ENCODE measurements at regions not wholly inside any gene's neighbourhood (a gene's known extent, or its start where the extent isn't known, plus 50 kb on each side); places are given as distances from the start of the nearest gene placed in this dataset.
"Not testable (repeated sequence)": the region's sequence is repeated elsewhere in the genome, so short reads cannot be mapped to it uniquely, and the experiment has no call there.

DNA sequence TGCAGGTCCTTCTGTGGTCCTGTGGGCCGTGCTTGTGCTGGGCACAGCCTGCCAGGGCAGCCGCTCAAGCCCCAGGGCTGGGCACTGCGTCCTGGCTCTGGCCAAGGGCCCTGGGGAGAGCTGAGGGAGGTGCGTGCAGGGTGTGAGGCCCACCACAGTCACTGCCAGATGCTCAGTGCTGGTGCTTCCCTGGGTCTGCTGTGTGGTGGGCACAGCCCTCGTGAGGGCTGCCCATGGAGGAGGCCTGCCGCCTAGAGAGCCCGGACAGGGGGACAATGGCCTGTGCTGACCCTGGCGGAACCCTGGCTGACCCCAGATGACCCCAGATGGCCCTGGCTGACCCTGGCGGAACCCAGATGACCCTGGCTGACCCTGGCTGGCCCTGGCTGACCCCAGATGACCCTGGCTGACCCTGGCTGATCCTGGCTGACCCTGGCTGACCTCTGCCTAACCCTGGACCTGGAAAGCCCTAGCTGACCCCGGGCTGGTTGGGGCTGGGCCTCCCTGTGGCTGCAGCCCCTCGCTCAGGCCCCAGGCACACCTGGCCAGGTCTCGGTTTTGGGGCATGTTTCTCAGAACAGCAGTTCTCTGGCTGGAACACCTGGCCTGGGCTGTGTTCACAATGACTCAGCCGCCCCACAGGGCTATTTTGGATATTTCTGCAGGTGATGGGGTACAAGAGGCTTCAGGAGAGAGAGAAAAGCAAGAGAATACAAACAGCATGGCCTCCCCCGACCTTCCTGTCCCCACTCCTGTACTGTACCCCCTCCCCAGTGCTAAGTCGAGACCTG is 55.4 kb downstream of the TMEM121 start:
- DNase-seq (ENCODE audit: low read depth): no peak

DNA sequence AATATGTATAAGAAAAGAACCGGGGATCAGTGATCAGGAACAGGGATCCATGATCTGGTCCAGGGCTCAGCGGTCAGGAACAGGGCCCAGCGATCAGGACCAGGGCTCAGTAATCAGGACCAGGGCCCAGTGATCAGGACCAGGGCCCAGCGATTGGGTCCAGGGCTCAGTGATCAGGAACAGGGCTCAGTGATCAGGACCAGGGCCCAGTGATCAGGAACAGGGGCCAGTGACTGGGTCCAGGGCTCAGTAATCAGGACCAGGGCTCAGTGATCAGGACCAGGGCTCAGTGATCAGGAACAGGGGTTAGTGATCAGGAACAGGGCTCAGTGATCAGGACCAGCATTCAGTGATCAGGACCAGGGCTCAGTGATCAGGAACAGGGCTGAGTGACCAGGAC is 56.3 kb downstream of the TMEM121 start:
- no peak for DNase-seq (ENCODE audit: low read depth)

DNA sequence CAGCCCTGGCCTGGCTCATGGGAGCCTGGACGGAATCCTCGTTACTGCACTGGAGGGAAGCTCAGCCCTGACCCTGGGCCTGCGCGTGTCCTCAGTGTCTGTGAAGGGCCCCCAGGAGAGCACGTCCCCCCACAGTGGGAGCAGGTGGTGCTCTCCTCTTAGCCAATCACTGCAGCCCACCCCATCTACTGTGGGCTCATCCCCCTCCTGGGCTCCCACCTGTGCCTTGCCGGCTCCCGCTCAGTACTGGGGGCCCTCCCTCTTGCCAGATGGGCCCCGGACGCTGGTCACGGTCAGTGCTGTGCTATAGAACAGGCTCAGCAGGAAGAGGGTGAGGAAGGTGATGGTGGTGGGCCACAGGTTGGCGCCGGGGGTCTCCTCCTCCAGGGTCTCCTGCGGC is 57.5 kb downstream of the TMEM121 start:
- not testable (repeated sequence) for DNase-seq (ENCODE audit: low read depth)

GRCh38 chr14:105585290-105585689 is 58.9 kb downstream of the TMEM121 start:
- DNase-seq (ENCODE audit: low read depth): not testable (repeated sequence)

- DNase-seq (ENCODE audit: low read depth): not testable (repeated sequence)
Observed at GRCh38 chr14:105585722-105586121, 59.3 kb downstream of the TMEM121 start.

DNA sequence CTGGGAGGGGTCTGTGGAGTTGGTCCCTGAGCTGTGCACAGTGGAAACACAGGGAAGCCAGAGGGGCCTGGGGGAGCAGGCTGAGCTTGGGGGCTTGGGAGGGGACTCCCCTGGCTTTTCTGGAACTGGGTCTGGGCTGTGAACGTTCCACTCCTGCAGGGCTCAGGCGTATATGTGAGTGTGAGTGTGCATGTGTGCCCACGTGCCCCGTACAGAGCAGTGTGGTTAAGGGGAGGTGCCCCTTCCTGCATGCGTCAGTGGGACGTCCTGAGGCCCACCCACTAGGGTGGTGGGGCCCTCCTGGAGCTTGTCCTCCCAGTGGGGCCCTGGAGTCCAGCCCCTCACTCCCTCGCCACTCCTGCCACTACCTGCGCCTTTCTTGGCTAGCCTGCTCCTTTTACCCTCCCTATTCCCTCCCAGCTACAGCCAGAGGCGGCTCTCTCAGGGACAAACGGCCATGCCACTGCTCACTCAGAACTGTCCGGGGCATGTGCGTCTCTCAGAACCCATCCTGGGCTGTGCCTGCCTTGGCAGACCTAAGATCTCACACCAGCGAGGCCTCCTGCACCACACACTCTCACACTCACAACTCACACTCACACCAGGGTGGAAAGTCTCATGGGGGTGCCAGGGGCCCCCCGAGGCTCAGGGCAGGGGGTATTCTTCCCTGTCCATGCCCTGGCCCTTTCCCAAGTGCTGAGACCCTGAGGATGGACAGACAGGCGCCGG is 59.9 kb downstream of the TMEM121 start:
- DNase-seq (ENCODE audit: low read depth): not testable (repeated sequence)

GRCh38 chr14:105587034-105587433 is 60.7 kb downstream of the TMEM121 start:
- not testable (repeated sequence) for DNase-seq (ENCODE audit: low read depth)

- DNase-seq (ENCODE audit: low read depth): not testable (repeated sequence)
Observed at GRCh38 chr14:105587482-105588235, 61.3 kb downstream of the TMEM121 start.

DNA sequence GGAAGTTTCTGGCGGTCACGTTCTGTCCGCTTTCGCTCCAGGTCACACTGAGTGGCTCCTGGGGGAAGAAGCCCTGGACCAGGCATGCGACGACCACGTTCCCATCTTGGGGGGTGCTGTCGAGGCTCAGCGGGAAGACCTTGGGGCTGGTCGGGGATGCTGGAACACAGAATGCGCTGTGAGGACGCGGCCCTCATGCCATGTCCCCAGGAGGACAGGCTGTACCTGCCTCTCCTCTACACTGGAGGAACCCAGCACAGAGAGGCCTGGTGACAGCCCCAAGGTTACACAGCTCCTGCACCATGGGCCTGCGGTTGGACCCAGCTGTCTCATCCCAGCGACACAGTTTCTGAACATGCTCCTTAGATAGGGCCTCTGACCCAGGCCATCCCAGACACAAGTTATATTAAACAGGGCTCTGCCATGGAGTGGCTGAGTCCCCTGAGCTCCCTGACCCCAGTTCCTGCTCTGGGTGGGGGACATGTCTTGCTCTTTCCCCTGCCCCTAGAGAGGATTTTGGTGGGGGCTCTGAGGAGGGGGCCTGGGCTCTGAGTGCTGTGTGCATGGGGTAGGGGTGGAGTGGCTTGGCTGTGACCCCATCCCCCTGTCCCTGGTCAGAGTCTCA is 62.0 kb downstream of the TMEM121 start:
- DNase-seq (ENCODE audit: low read depth): no peak

DNA sequence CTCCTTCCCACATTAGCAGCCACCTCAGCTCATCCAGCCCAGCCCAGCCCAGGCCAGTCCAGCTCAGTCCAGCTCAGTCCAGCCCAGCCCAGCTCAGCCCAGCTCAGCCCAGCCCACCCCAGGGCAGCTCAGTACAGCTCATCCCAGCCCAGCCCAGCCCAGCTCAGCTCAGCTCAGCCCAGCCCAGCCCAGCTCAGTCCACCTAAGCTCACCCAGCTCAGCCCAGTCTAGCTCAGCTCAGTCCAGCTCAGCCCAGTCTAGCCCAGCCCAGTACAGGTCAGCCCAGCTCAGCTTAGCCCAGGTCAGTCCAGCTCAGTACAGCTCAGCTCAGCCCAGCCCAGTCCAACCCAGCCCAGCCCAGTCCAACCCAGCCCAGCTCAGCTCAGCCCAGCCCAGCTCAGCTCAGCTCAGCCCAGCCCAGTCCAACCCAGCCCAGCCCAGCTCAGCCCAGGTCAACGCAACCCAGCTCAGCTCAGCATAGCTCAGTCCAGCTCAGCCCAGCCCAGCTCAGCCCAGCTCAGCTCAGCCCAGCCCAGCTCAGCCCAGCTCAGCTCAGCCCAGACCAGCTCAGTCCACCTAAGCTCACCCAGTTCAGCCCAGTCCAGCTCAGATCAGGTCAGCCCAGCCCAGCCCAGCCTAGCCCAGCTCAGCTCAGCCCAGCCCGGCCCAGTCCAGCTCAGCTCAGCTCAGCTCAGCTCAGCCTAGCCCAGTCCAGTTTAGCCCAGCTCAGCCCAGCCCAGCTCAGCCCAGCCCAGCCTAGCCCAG is 63.0 kb downstream of the TMEM121 start:
- no peak for DNase-seq (ENCODE audit: low read depth)

- not testable (repeated sequence) for DNase-seq (ENCODE audit: low read depth)
Observed at GRCh38 chr14:105589926-105590185, 63.5 kb downstream of the TMEM121 start.

DNA sequence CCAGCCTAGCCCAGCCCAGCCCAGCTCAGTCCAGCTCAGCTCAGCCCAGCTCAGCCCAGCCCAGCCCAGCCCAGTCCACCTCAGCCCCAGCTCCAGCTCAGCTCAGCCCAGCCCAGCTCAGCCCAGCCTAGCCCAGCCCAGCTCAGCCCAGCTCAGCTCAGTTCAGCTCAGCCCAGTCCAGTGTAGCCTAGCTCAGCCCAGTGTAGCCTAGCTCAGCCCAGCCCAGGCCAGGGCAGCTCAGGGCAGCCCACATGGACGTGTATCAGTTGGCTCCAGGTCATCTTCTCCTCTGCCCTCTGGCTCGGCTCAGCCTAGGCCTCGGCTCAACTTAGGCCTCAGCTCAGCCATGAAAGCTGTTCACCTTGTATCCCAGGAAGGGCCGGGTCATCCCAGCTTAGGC is 64.7 kb downstream of the TMEM121 start:
- DNase-seq (ENCODE audit: low read depth): no peak

- not testable (repeated sequence) for DNase-seq (ENCODE audit: low read depth)
Observed at GRCh38 chr14:105591792-105592341, 65.5 kb downstream of the TMEM121 start.

GRCh38 chr14:105592646-105593045 is 66.3 kb downstream of the TMEM121 start:
- DNase-seq (ENCODE audit: low read depth): not testable (repeated sequence)

- DNase-seq (ENCODE audit: low read depth): not testable (repeated sequence)
Observed at GRCh38 chr14:105595346-105595745, 69.0 kb downstream of the TMEM121 start.

DNA sequence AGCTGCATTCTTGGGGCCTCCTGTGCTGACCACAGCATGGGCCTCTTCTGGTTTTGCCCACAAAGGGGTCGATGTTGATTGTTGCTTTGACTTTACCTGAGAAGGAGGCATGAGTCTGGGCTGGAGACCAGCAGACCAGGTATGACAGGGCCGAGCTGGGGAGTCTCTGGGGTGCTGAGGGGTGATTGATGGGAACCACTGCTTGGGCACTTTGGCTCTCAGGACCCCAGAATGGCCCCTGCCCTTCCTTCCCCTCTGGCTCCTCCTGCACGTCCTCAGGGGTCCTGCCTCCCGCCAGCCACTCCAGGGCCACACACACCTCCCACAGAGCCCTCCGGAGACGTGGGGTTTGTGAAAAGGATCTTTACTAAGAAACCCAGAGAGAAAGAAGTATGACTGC is 70.0 kb downstream of the TMEM121 start:
- not testable (repeated sequence) for DNase-seq (ENCODE audit: low read depth)

GRCh38 chr14:105598040-105598763 is 71.8 kb downstream of the TMEM121 start:
- DNase-seq (ENCODE audit: low read depth): not testable (repeated sequence)

DNA sequence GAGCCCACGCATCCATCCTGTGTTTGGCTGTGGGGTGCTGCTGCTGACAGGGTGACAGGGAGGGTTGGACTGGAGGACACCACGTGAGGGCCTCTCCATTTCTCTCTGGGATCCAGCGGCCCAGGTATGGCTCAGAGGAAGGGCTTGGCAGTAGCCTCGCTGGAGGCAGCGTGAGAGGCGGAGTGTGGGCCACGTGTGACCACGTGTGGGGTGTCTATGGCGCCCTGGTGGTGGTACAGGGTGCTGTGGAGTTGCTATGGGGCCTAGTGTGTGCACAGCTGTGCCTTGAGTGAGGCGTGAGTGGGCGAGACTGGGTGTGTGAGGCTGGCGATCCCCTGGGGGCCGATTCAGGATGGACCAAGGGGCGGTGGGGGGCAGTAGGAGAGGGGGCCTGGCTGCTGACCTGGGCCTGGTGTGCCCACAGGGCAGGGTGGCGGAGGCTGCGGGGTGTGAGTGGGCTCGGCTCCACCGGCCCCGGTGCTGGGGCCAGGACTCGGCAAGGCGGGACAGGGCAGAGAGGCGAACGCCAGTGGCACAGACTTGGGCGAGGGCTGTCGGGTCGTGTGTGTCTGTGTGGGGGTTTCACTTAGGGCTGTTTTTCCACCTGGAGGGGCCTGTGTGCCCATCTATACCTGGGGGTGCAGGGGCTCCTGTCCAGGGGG is 72.7 kb downstream of the TMEM121 start:
- DNase-seq (ENCODE audit: low read depth): not testable (repeated sequence)

- DNase-seq (ENCODE audit: low read depth): not testable (repeated sequence)
Observed at GRCh38 chr14:105600195-105600938, 74.0 kb downstream of the TMEM121 start.

Measured in activated T-cell treated with anti-CD3 and anti-CD28 coated beads for 24 hours (primary cell).